ENCODE measurements at regions not wholly inside any gene's neighbourhood (a gene's known extent, or its start where the extent isn't known, plus 50 kb on each side); places are given as distances from the start of the nearest gene placed in this dataset.

DNA sequence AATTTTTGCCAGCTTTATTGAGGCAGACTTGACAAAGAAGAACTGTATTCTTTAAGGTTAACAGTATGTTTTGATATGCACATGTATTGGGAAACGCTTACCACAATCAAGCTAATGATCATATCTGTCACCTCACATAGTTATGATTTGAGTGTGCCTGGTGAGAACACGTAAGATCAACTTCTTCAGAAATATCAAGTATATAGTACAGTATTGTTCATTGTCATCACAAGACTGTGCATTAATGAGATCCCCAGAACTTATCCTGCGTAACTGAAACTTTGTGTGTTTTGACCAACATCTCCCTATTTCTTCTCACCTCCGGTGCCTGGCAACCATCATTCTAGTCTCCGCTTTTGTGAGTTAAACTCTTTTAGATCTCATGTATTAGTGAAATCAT, 756.4 kb upstream of the EEF2KMT start:
- FAIRE-seq = no peak
- no peak for DNase-seq (ENCODE audit: insufficient read length, low spot score)
- no peak for TF ChIP-seq POLR2A (IDR thresholded peaks at IDR 0.05; ENCODE audit: low read depth, low read length)

DNA sequence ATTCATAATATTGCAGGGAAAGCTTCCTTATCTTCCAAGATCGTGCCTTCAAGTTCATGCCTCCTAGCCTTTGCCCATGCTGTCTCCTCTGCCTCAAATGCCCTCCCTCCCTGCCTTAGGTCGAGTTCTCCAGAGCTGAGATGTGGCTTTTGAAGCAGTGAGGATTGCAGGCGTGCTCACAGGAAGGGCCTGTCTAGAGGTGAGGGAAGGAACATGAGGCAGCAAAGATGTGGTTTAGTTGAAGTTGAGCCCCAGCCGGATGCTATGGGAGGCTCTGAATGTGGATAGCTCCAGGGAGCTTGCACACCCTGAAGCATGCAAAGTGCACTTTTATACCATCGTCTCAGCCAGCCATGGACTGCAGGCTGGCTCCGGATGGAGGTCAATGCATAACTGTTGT, 754.6 kb upstream of the EEF2KMT start:
- no peak for FAIRE-seq
- no peak for DNase-seq (ENCODE audit: insufficient read length, low spot score)
- TF ChIP-seq POLR2A (IDR thresholded peaks at IDR 0.05; ENCODE audit: low read depth, low read length) = no peak

GRCh38 chr16:5851393-5851982, 753.9 kb upstream of the EEF2KMT start:
- FAIRE-seq (no peak), DNase-seq (ENCODE audit: insufficient read length, low spot score) (no peak)
- no peak for TF ChIP-seq POLR2A (IDR thresholded peaks at IDR 0.05; ENCODE audit: low read depth, low read length)

DNA sequence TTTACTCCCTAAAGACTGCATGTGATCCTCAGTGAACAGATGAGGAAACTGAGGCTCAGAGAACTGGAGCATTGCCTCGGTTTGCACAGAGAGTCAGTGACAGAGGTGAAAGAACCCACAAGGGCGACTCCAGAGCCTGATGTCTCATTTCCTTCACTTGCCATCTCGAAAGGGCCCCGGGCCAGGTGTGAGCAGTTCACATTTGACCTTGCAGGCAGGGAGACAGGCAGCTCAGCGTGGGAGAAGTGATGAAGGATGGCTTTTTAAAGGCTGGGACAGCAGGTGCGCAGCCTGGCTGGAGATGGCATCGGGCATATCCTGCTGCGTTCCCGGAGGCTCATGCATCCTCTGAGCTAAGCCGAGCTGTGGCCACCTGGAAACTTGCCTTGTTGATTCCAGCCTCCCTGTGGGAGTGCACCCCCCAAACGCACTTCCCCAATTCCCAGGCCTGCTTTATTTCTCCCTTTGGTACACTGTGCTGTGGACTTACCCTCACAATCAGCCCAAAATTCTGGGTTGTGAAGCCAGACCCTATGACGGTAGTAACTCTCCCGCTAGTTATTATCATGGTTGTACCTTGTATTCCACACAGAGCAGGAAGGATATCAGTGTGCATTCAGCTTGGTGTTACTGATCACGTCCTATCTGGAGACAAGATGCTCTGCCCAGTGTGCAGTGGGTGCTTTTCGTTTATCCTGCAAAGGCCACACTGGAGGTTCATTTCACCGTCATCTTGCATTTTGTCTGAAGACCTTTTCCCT, 753.2 kb upstream of the EEF2KMT start:
- TF ChIP-seq POLR2A (IDR thresholded peaks at IDR 0.05; ENCODE audit: low read depth, low read length) = no peak

GRCh38 chr16:5845046-5845445, 747.5 kb upstream of the EEF2KMT start:
- FAIRE-seq (no peak), DNase-seq (ENCODE audit: insufficient read length, low spot score) (no peak)
- TF ChIP-seq POLR2A (IDR thresholded peaks at IDR 0.05; ENCODE audit: low read depth, low read length) = no peak

More for the DNA sequence above, 753.2 kb upstream of the EEF2KMT start:
- DNase-seq (ENCODE audit: insufficient read length, low spot score) (no peak), FAIRE-seq (no peak)

- DNase-seq (ENCODE audit: insufficient read length, low spot score) = no peak
- no peak for FAIRE-seq
- TF ChIP-seq POLR2A (IDR thresholded peaks at IDR 0.05; ENCODE audit: low read depth, low read length) = no peak
Observed at GRCh38 chr16:5841974-5842373, 744.4 kb upstream of the EEF2KMT start.

GRCh38 chr16:5838725-5839124, 741.1 kb upstream of the EEF2KMT start:
- no peak for TF ChIP-seq POLR2A (IDR thresholded peaks at IDR 0.05; ENCODE audit: low read depth, low read length)
- DNase-seq (ENCODE audit: insufficient read length, low spot score) = no peak
- FAIRE-seq = no peak

DNA sequence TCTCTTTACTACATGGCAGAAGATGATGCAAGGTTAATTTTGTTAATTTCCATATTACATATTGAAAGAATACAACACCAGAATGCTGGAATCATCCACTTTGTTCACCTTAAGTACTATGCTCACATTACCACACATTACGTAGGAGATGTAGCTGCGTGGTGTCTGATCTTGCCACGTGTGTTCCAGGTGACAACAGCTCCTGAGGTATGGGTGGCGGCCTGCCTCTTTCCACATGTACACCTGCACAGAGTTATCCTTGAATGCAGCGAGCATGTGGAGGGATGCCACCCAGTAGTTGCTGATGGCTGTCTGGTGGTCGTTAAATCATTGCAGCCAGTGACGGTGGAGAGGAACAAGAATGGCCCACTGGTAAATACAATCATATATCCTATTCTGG, 740.5 kb upstream of the EEF2KMT start:
- FAIRE-seq (no peak), DNase-seq (ENCODE audit: insufficient read length, low spot score) (no peak)
- no peak for TF ChIP-seq POLR2A (IDR thresholded peaks at IDR 0.05; ENCODE audit: low read depth, low read length)

DNA sequence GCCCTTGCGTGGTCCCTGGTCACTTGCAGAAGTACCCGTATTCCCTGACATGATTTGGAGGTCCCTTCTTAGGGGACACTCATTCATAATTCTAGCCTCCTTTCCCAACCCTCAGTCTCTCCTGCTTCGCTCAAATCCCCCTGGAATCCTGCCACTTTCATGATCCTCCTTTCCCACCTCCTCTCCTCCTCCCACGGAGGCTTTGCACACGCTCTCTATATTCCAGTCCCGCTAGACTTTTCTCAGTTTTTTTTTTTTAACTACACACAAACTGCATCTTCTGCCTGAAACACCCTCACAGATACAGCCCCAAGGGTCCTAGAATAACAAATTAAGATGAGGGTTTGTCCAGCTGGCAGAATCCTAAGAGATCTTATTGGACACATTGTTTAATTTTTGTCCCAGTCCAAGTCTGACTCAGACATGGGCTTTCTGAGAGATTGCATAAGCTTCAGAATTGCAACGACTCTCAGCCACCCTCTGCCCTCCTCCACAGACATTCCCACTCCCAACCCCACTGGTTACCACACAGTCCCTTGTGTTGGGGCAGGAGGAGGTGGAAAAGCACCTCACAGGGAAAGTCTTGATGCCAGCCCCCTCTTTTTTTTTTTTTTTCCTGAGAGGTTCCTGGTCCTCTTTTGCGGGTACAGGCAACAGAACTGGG, 739.5 kb upstream of the EEF2KMT start:
- DNase-seq (ENCODE audit: insufficient read length, low spot score) (no peak), FAIRE-seq (no peak)
- TF ChIP-seq POLR2A (IDR thresholded peaks at IDR 0.05; ENCODE audit: low read depth, low read length) = no peak

DNA sequence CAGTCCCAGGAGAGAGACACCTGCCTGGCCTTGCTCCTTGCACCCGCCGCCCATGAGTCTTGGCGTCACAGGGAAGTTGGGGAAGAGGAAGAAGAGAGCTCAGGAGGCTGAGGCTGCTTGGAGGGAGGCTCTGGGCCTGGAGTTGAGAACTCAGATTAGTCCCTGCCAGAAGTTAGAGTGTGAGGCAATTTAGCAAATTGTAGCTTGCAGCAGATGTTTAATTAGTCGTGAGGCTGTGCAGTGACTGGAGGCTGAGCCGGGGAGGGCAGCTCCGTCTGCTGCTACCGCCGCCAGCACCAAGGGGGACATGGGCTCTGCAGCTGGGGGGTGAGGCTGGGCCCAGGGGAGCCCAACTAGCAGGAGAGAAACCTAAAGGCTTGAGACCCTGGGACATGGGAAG, 738.3 kb upstream of the EEF2KMT start:
- no peak for FAIRE-seq
- DNase-seq (ENCODE audit: insufficient read length, low spot score) = no peak
- TF ChIP-seq POLR2A (IDR thresholded peaks at IDR 0.05; ENCODE audit: low read depth, low read length) = no peak

- no peak for TF ChIP-seq POLR2A (IDR thresholded peaks at IDR 0.05; ENCODE audit: low read depth, low read length)
- DNase-seq (ENCODE audit: insufficient read length, low spot score) = no peak
- no peak for FAIRE-seq
Observed at GRCh38 chr16:5826332-5826731, 728.7 kb upstream of the EEF2KMT start.

DNA sequence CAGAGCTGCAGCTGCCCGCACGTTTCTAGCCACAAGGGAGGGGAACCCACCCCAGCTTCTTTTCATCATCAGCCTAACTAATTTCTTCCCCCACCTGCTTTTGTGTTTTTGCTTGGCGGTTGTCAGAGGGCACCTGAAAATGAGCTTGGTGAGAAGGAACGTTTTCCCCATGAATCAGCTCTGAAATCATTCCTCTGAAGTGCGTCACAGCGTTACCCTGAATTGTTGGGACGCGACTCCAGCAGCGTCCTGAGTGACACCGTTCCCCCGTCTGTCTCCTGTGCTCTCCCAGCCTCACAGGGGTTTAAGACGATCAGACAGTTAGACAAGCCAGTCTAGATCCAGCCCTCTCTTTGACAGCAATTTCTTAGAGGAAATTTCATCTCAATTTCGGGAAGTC, 722.9 kb upstream of the EEF2KMT start:
- FAIRE-seq (no peak), DNase-seq (ENCODE audit: insufficient read length, low spot score) (no peak)
- no peak for TF ChIP-seq POLR2A (IDR thresholded peaks at IDR 0.05; ENCODE audit: low read depth, low read length)

DNA sequence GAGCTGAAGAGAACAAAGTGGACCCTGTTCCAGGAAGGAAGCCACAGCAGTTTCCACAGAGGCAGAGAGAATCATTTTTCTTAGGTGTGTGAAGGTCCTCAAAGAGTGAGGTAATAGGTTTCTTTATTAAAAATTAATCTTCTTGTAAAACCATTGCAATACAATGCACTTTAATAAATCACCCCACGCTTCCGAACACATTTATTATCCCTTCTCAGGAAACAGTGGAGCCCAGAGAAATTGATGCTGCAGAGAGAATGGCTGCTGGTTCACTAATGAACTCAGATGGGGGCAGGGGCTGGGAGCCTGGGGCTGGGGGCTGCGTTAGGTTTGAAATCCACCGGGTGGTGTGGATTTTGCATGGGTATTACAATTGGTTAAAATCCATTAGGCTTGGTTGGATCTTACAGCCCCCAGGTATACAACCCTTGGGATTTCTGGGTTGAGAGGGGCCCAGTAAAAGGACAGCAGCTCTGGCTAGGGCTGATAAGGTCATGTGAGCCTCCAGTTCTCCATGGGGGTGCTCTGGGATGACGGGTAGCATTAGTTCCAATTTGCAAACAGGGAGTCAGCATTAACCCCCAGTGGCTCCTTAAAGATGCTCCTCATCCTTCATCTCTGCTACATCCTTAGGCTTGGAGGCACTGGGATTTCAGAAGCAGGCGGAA, 718.1 kb upstream of the EEF2KMT start:
- TF ChIP-seq POLR2A (IDR thresholded peaks at IDR 0.05; ENCODE audit: low read depth, low read length) = no peak
- FAIRE-seq (no peak), DNase-seq (ENCODE audit: insufficient read length, low spot score) (no peak)

GRCh38 chr16:5801396-5801795, 703.8 kb upstream of the EEF2KMT start:
- TF ChIP-seq POLR2A (IDR thresholded peaks at IDR 0.05; ENCODE audit: low read depth, low read length) = no peak
- FAIRE-seq (no peak), DNase-seq (ENCODE audit: insufficient read length, low spot score) (no peak)

All from H54 (cell line).